ENCODE measurements at regions not wholly inside any gene's neighbourhood (a gene's known extent, or its start where the extent isn't known, plus 50 kb on each side); places are given as distances from the start of the nearest gene placed in this dataset.
"Not testable (repeated sequence)": the region's sequence is repeated elsewhere in the genome, so short reads cannot be mapped to it uniquely, and the experiment has no call there.

- no peaks in the 10 kb centered on the region for H3K36me3 ChIP-seq (ENCODE audit: low read depth, missing control alignments)
- intact Hi-C loops (cut with DNase I; ENCODE audit: low total_unique reads) = no loop called here
- no peak overlapping the region for H3K27ac ChIP-seq
- no peaks in the 10 kb centered on the region for H3K9me3 ChIP-seq
- DNase-seq = no peak
- WGBS, 2 donors = 89 to 100% methylated on average over 2 of the region's 2 CpGs
- H3K27me3 ChIP-seq = no peaks in the 10 kb centered on the region
- H3K4me1 ChIP-seq = no peaks in the 10 kb centered on the region
- TF ChIP-seq POLR2A (IDR thresholded peaks at IDR 0.05) = no peak
- TF ChIP-seq, protein P1, sequence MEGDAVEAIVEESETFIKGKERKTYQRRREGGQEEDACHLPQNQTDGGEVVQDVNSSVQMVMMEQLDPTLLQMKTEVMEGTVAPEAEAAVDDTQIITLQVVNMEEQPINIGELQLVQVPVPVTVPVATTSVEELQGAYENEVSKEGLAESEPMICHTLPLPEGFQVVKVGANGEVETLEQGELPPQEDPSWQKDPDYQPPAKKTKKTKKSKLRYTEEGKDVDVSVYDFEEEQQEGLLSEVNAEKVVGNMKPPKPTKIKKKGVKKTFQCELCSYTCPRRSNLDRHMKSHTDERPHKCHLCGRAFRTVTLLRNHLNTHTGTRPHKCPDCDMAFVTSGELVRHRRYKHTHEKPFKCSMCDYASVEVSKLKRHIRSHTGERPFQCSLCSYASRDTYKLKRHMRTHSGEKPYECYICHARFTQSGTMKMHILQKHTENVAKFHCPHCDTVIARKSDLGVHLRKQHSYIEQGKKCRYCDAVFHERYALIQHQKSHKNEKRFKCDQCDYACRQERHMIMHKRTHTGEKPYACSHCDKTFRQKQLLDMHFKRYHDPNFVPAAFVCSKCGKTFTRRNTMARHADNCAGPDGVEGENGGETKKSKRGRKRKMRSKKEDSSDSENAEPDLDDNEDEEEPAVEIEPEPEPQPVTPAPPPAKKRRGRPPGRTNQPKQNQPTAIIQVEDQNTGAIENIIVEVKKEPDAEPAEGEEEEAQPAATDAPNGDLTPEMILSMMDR (IDR thresholded peaks at IDR 0.05) = no peak
- H3K4me3 ChIP-seq = no peak overlapping the region
Measured at GRCh38 chr6:144786825-144787224, 501.7 kb downstream of the UTRN start.

- DNase-seq = no peak
- H3K36me3 ChIP-seq (ENCODE audit: low read depth, missing control alignments) = no peaks in the 10 kb centered on the region
- H3K4me3 ChIP-seq = no peak overlapping the region
- H3K27me3 ChIP-seq = no peaks in the 10 kb centered on the region
- H3K27ac ChIP-seq = no peak overlapping the region
- H3K4me1 ChIP-seq = no peaks in the 10 kb centered on the region
- no peaks in the 10 kb centered on the region for H3K9me3 ChIP-seq
- intact Hi-C loops (cut with DNase I; ENCODE audit: low total_unique reads) = no loop called here
- WGBS, 2 donors = 72 to 75% methylated on average over 4 of the region's 4 CpGs
- TF ChIP-seq, protein P1 (IDR thresholded peaks at IDR 0.05) = no peak
- no peak for TF ChIP-seq POLR2A (IDR thresholded peaks at IDR 0.05)
Measured at GRCh38 chr6:144793744-144794143, 508.6 kb downstream of the UTRN start.

GRCh38 chr6:144795022-144795421 is 509.9 kb downstream of the UTRN start:
- H3K9me3 ChIP-seq; H3K4me3 ChIP-seq; H3K4me1 ChIP-seq; H3K27ac ChIP-seq; DNase-seq; H3K36me3 ChIP-seq (ENCODE audit: low read depth, missing control alignments); H3K27me3 ChIP-seq; intact Hi-C loops (cut with DNase I; ENCODE audit: low total_unique reads): not testable (repeated sequence)
- 97 to 98% methylated on average over 2 of the region's 2 CpGs for WGBS, 2 donors

DNA sequence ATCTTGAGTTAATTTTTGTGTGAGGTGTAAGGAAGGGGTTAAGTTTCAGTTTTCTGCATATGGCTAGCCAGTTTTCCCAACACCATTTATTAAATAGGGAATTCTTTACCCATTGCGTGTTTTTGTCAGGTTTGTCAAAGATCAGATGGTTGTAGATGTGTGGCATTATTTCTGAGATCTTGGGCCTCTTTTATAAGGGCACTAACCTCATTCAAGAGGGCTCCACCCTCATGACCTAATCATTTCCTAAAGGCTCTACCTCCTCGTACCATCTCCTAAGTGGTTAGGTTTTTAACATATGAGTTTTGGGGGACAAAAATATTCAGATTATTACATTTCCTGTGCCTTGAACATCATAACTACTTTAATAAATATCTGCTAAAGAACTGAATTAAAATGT is 510.9 kb downstream of the UTRN start:
- Histone ChIP-seq H3K4me1 (no peaks in the 10 kb centered on the region), H3K9me3 (no peaks in the 10 kb centered on the region), H3K27ac (no peak overlapping the region), H3K36me3 (ENCODE audit: low read depth, missing control alignments) (no peaks in the 10 kb centered on the region), H3K4me3 (no peak overlapping the region), H3K27me3 (no peaks in the 10 kb centered on the region)
- 94 to 96% methylated on average over 2 of the region's 2 CpGs for WGBS, 2 donors
- DNase-seq = no peak
- no peak for TF ChIP-seq POLR2A (IDR thresholded peaks at IDR 0.05)
- TF ChIP-seq, protein P1 (IDR thresholded peaks at IDR 0.05) = no peak
- intact Hi-C loops (cut with DNase I; ENCODE audit: low total_unique reads) = no loop called here

GRCh38 chr6:144797881-144798589 is 512.9 kb downstream of the UTRN start:
- no peaks in the 10 kb centered on the region for H3K36me3 ChIP-seq (ENCODE audit: low read depth, missing control alignments)
- DNase-seq = no peak
- WGBS, 2 donors = 90 to 91% methylated on average over 7 of the region's 7 CpGs

More at GRCh38 chr6:144797881-144798589, 512.9 kb downstream of the UTRN start:
- Histone ChIP-seq H3K9me3 (no peaks in the 10 kb centered on the region), H3K4me3 (no peak overlapping the region), H3K4me1 (no peaks in the 10 kb centered on the region), H3K27me3 (no peaks in the 10 kb centered on the region), H3K27ac (no peak overlapping the region)
- intact Hi-C loops (cut with DNase I; ENCODE audit: low total_unique reads) = no loop called here
- no peak for TF ChIP-seq POLR2A (IDR thresholded peaks at IDR 0.05)
- TF ChIP-seq, protein P1 (IDR thresholded peaks at IDR 0.05) = no peak
